Panc1 (cell line): ENCODE measurements at regions not wholly inside any gene's neighbourhood (a gene's known extent, or its start where the extent isn't known, plus 50 kb on each side); places are given as distances from the start of the nearest gene placed in this dataset.

Experiments
- ATAC-seq: fragments of 200-7000 bp; cut with Tn5 transposase; 2 replicates; pipeline ENCODE4 v1.9.1; 2020; ENCODE audit warnings: mild to moderate bottlenecking, moderate library complexity
- BruUV-seq: library from RNA; stranded (reverse); fragments of 400-500 nt; replicated peaks from 2 replicates; lab custom pipeline; 2021; lab: Mats Ljungman, UMichigan
- CTCF ChIA-PET: fragments of 300-600 bp; sonication (Branson Sonifier 250); formaldehyde crosslinking; loops from one replicate; lab custom pipeline; 2022; ENCODE audit warnings: antibody characterized with exemption; lab: Charles Lee
- POLR2A ChIA-PET: fragments of 300-600 bp; sonication (Branson Sonifier 250); formaldehyde crosslinking; loops from one replicate; lab custom pipeline; 2022; ENCODE audit warnings: antibody characterized with exemption; lab: Charles Lee
- DNase-seq: peaks from one replicate; pipeline ENCODE4 v3.0.0-alpha.2; 2010; ENCODE audit warnings: low read depth, low spot score
- H3K27ac ChIP-seq: 2 replicates; pipeline ENCODE4 v1.5.1; 2011; ENCODE audit warnings: mild to moderate bottlenecking, low read length, inconsistent platforms
- H3K27me3 ChIP-seq: fragments of 200-500 bp; sonication (Bioruptor generic); 2 replicates; pipeline ENCODE4 v1.6.0; 2014; ENCODE audit warnings: low read length, inconsistent platforms; ENCODE audit not compliant: control insufficient read depth, insufficient read depth
- H3K36me3 ChIP-seq: fragments of 200-500 bp; sonication (Bioruptor generic); 2 replicates; pipeline ENCODE4 v1.5.1; 2014; ENCODE audit warnings: inconsistent platforms, mild to moderate bottlenecking, low read length, moderate library complexity; ENCODE audit not compliant: control insufficient read depth, insufficient read depth
- H3K4me1 ChIP-seq: 2 replicates; pipeline ENCODE4 v1.5.1; 2011; ENCODE audit warnings: inconsistent platforms, mild to moderate bottlenecking, low read length, moderate library complexity; ENCODE audit not compliant: control insufficient read depth, insufficient read depth
- H3K4me3 ChIP-seq, 2 experiments: 2 replicates each; pipeline ENCODE4 v1.5.1; 2011 to 2012; ENCODE audit warnings: low read depth in 2 of 2, low read length in 2 of 2, mild to moderate bottlenecking in 2 of 2, inconsistent platforms in 1 of 2, moderate library complexity in 1 of 2
- H3K9me3 ChIP-seq: fragments of 200-500 bp; sonication (Bioruptor generic); 2 replicates; pipeline ENCODE4 v1.5.1; 2014; ENCODE audit warnings: low read depth, mild to moderate bottlenecking, inconsistent platforms, low read length, moderate library complexity; ENCODE audit not compliant: control insufficient read depth, insufficient read depth
- POLR2AphosphoS5 ChIP-seq: IDR thresholded peaks from 2 replicates; pipeline ENCODE4 v1.6.1; 2012; ENCODE audit warnings: mild to moderate bottlenecking, low read depth, low read length, moderate library complexity
- SIN3A ChIP-seq: IDR thresholded peaks from 2 replicates; pipeline ENCODE4 v1.6.1; 2012; ENCODE audit warnings: low read depth, mild to moderate bottlenecking, low read length, moderate library complexity, borderline replicate concordance; ENCODE audit not compliant: insufficient read depth
- TCF7L2 ChIP-seq: IDR thresholded peaks from 2 replicates; pipeline ENCODE4 v1.6.1; 2011; ENCODE audit warnings: mild to moderate bottlenecking, low read depth, low read length, inconsistent platforms
- in situ Hi-C: cut with HindIII; loops from 2 replicates; pipeline ENCODE4 v1.10.0; 2016; ENCODE audit warnings: low sequenced_read_pairs, low pct_unique_long_range_greater_than_20kb
- intact Hi-C: fragments of 100-400 bp; cut with micrococcal nuclease; formaldehyde crosslinking; loops from one replicate; pipeline ENCODE4 v1.10.0; 2022; ENCODE audit not compliant: unreplicated experiment
- TF ChIP-seq, protein P1 (sequence below): fragments of 450-650 bp; IDR thresholded peaks from 2 replicates; pipeline ENCODE4 v1.5.1; 2017; ENCODE audit warnings: mild to moderate bottlenecking
- TF ChIP-seq, protein P2 (sequence below), 2 experiments: IDR thresholded peaks; 2 replicates each; pipeline ENCODE4 v1.6.1; 2011 to 2012; ENCODE audit warnings: low read depth in 2 of 2, control low read depth in 1 of 2, low read length in 1 of 2, mild to moderate bottlenecking in 1 of 2, moderate library complexity in 1 of 2; ENCODE audit not compliant: insufficient read depth in 1 of 2

GRCh38 chr17:77271411-77271810 lies 130.6 kb downstream of the SEC14L1 start:
- Histone ChIP-seq H3K4me3 (no peak overlapping the region), H3K27me3 (no peaks in the 10 kb centered on the region), H3K36me3 (no peaks in the 10 kb centered on the region), H3K27ac (no peak overlapping the region), H3K4me1 (peaks cover 12% of the 10 kb centered on the region), H3K9me3 (no peaks in the 10 kb centered on the region)
- in situ Hi-C loops (no loop called here), intact Hi-C loops (no loop called here)
- DNase-seq: no peak
- ChIA-PET CTCF (no interaction called here), POLR2A (no interaction called here)
- TF ChIP-seq, protein P1, sequence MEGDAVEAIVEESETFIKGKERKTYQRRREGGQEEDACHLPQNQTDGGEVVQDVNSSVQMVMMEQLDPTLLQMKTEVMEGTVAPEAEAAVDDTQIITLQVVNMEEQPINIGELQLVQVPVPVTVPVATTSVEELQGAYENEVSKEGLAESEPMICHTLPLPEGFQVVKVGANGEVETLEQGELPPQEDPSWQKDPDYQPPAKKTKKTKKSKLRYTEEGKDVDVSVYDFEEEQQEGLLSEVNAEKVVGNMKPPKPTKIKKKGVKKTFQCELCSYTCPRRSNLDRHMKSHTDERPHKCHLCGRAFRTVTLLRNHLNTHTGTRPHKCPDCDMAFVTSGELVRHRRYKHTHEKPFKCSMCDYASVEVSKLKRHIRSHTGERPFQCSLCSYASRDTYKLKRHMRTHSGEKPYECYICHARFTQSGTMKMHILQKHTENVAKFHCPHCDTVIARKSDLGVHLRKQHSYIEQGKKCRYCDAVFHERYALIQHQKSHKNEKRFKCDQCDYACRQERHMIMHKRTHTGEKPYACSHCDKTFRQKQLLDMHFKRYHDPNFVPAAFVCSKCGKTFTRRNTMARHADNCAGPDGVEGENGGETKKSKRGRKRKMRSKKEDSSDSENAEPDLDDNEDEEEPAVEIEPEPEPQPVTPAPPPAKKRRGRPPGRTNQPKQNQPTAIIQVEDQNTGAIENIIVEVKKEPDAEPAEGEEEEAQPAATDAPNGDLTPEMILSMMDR: no peak
- no peak for TF ChIP-seq TCF7L2
- no peak for TF ChIP-seq SIN3A
- no peak for TF ChIP-seq POLR2AphosphoS5
- TF ChIP-seq, protein P2, sequence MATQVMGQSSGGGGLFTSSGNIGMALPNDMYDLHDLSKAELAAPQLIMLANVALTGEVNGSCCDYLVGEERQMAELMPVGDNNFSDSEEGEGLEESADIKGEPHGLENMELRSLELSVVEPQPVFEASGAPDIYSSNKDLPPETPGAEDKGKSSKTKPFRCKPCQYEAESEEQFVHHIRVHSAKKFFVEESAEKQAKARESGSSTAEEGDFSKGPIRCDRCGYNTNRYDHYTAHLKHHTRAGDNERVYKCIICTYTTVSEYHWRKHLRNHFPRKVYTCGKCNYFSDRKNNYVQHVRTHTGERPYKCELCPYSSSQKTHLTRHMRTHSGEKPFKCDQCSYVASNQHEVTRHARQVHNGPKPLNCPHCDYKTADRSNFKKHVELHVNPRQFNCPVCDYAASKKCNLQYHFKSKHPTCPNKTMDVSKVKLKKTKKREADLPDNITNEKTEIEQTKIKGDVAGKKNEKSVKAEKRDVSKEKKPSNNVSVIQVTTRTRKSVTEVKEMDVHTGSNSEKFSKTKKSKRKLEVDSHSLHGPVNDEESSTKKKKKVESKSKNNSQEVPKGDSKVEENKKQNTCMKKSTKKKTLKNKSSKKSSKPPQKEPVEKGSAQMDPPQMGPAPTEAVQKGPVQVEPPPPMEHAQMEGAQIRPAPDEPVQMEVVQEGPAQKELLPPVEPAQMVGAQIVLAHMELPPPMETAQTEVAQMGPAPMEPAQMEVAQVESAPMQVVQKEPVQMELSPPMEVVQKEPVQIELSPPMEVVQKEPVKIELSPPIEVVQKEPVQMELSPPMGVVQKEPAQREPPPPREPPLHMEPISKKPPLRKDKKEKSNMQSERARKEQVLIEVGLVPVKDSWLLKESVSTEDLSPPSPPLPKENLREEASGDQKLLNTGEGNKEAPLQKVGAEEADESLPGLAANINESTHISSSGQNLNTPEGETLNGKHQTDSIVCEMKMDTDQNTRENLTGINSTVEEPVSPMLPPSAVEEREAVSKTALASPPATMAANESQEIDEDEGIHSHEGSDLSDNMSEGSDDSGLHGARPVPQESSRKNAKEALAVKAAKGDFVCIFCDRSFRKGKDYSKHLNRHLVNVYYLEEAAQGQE (IDR thresholded peaks at IDR 0.05; ENCODE audit: insufficient read depth in 1 of 2, low read depth in 2 of 2, low read length in 1 of 2): no peak
- ATAC-seq: no peak
- BruUV-seq: no TSS peak

- TF ChIP-seq, protein P2 (IDR thresholded peaks at IDR 0.05; ENCODE audit: insufficient read depth in 1 of 2, low read depth in 2 of 2, low read length in 1 of 2): no peak
- TF ChIP-seq, protein P1: no peak
- no peak for TF ChIP-seq TCF7L2
- no peak for TF ChIP-seq SIN3A
- no peak for TF ChIP-seq POLR2AphosphoS5
- ChIA-PET CTCF (no interaction called here), POLR2A (no interaction called here)
- no peaks in the 10 kb centered on the region for H3K36me3 ChIP-seq
- no peak overlapping the region for H3K4me3 ChIP-seq
- BruUV-seq: no TSS peak
- ATAC-seq: no peak
- intact Hi-C loops: no loop called here
- no peak for DNase-seq
- in situ Hi-C loops: no loop called here
- peak overlapping the region; percentile 12; the same call in 1 of the 2 replicates for H3K27ac ChIP-seq
- peaks cover 6% of the 10 kb centered on the region; the same call in 1 of the 2 replicates for H3K4me1 ChIP-seq
- no peaks in the 10 kb centered on the region for H3K9me3 ChIP-seq
- H3K27me3 ChIP-seq: no peaks in the 10 kb centered on the region
These were observed 132.8 kb downstream of the SEC14L1 start for GRCh38 chr17:77273397-77274085.
